GM13977 (cell line): ENCODE measurements at regions not wholly inside any gene's neighbourhood (a gene's known extent, or its start where the extent isn't known, plus 50 kb on each side); places are given as distances from the start of the nearest gene placed in this dataset.

Source experiments
- DNase-seq: peaks from one replicate; pipeline ENCODE4 v3.0.0; 2012; ENCODE audit warnings: low spot score
- CTCF ChIP-seq: IDR thresholded peaks from 2 replicates; pipeline ENCODE4 v1.5.1; 2012; ENCODE audit warnings: mild to moderate bottlenecking, control low read depth; ENCODE audit not compliant: insufficient read depth; ENCODE audit errors: extremely low read depth, missing control alignments
- in situ Hi-C: fragments of 300-500 bp; cut with MboI; formaldehyde crosslinking; loops from one replicate; pipeline ENCODE4 v1.12.0; 2022; ENCODE audit warnings: low sequenced_read_pairs, low pct_unique_long_range_greater_than_20kb, mixed read lengths, inconsistent platforms; ENCODE audit not compliant: unreplicated experiment

- no peak for TF ChIP-seq CTCF
- DNase-seq = no peak
- in situ Hi-C loops = no loop called here
Observed at GRCh38 chr5:145544401-145544800, 290.7 kb downstream of the PRELID2 start.

- TF ChIP-seq CTCF = no peak
Observed at GRCh38 chr5:145543968-145544367, 291.2 kb downstream of the PRELID2 start.

GRCh38 chr5:145540375-145540774, 294.8 kb downstream of the PRELID2 start:
- DNase-seq = no peak
- in situ Hi-C loops = no loop called here
- TF ChIP-seq CTCF = no peak

More at GRCh38 chr5:145543968-145544367, 291.2 kb downstream of the PRELID2 start:
- no peak for DNase-seq
- in situ Hi-C loops = no loop called here

- TF ChIP-seq CTCF = no peak
- in situ Hi-C loops = no loop called here
Observed at GRCh38 chr5:145539201-145539600, 295.9 kb downstream of the PRELID2 start.

GRCh38 chr5:145536133-145536532, 299.0 kb downstream of the PRELID2 start:
- TF ChIP-seq CTCF = no peak
- in situ Hi-C loops = no loop called here
- no peak for DNase-seq

More at GRCh38 chr5:145539201-145539600, 295.9 kb downstream of the PRELID2 start:
- DNase-seq = no peak

- TF ChIP-seq CTCF = no peak
- in situ Hi-C loops = no loop called here
- no peak for DNase-seq
Observed at GRCh38 chr5:145531038-145531734, 304.0 kb downstream of the PRELID2 start.

GRCh38 chr5:145521523-145521922, 313.6 kb downstream of the PRELID2 start:
- in situ Hi-C loops = no loop called here
- DNase-seq = no peak
- TF ChIP-seq CTCF = no peak
